ENCODE measurements at regions not wholly inside any gene's neighbourhood (a gene's known extent, or its start where the extent isn't known, plus 50 kb on each side); places are given as distances from the start of the nearest gene placed in this dataset.
"Not testable (repeated sequence)": the region's sequence is repeated elsewhere in the genome, so short reads cannot be mapped to it uniquely, and the experiment has no call there.

DNA sequence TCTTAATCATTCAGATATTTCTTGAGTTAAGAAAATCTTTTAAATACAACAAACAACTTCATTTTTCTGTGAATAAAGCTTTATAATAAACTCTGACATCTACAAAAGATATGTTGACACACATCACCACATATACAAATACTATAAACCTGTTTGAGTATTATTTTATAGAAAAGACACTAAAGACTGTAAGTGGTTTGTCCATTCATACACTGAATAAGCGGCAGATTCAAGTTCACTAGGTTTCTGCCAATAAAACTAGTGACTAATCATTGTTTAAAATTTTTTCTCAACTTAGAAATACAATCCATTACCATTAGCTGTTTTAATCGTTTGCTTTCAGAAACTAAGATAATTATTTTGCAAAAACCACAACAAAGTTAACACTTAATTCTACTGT is 1900.0 kb downstream of the C4orf33 start:
- H3K27me3 Mint-ChIP-seq: no peaks in the 10 kb centered on the region
- CTCF ChIA-PET: no interaction called here
- no peak overlapping the region for H3K27ac Mint-ChIP-seq
- ATAC-seq (ENCODE audit: low read depth) (no peak), DNase-seq (no peak)
- no peaks in the 10 kb centered on the region for H3K36me3 Mint-ChIP-seq (ENCODE audit: low read depth)
- H3K4me3 Mint-ChIP-seq: no peak overlapping the region
- intact Hi-C loops (cut with micrococcal nuclease): no loop called here
- H3K9me3 Mint-ChIP-seq: peaks cover 3% of the 10 kb centered on the region
- no peak for TF ChIP-seq CTCF (IDR thresholded peaks at IDR 0.05)
- H3K4me1 Mint-ChIP-seq: no peaks in the 10 kb centered on the region
- POLR2A ChIA-PET: no interaction called here

DNA sequence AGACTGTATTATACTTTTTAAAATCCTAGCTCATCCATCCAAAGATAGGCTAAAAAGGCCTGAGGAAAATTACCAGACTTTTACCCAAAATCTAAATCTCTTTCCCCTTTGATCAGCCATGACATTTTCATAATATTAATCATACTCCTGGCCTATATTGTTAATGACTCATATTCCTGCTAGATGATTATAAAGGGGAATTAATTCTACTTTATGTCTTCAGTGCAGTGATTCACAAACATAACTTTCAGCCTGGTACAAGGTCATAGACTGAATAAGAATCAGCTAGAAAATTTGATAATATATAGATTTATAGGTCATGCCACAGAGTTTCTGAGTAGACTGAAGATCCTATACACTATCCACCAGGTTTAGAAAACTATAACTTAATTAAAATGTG is 1905.4 kb downstream of the C4orf33 start:
- POLR2A ChIA-PET: no interaction called here
- Mint-ChIP-seq H3K36me3 (ENCODE audit: low read depth) (no peaks in the 10 kb centered on the region), H3K9me3 (no peaks in the 10 kb centered on the region), H3K4me1 (no peaks in the 10 kb centered on the region), H3K27me3 (no peaks in the 10 kb centered on the region), H3K27ac (no peak overlapping the region), H3K4me3 (no peak overlapping the region)
- DNase-seq: no peak
- ATAC-seq (ENCODE audit: low read depth): no peak
- TF ChIP-seq CTCF (IDR thresholded peaks at IDR 0.05): no peak
- CTCF ChIA-PET: no interaction called here
- intact Hi-C loops (cut with micrococcal nuclease): no loop called here

DNA sequence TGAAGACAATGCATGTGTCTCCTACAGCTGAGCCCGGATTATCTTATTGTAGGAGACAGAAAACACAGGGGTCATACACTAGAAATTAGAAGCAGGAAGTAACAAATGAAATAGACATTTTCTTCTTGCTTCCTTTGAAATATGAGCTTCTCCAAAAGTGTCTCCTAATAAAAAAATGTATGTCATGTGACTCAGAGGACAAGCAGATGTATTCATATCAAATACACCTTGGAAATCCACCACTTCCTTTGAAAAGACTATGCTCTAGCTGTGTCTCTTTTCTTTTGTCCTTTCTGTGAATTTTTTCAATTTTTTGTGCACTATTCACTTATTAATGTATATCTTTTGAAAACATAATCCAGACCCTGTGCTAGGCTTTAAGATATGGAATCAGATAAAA is 1906.2 kb downstream of the C4orf33 start:
- Mint-ChIP-seq H3K4me3 (no peak overlapping the region), H3K27me3 (no peaks in the 10 kb centered on the region), H3K4me1 (no peaks in the 10 kb centered on the region), H3K36me3 (ENCODE audit: low read depth) (no peaks in the 10 kb centered on the region), H3K9me3 (no peaks in the 10 kb centered on the region), H3K27ac (no peak overlapping the region)
- POLR2A ChIA-PET: no interaction called here
- DNase-seq (no peak), ATAC-seq (ENCODE audit: low read depth) (no peak)
- TF ChIP-seq CTCF (IDR thresholded peaks at IDR 0.05): no peak
- CTCF ChIA-PET: no interaction called here
- intact Hi-C loops (cut with micrococcal nuclease): no loop called here

- no peak overlapping the region for H3K27ac Mint-ChIP-seq
- no peak for DNase-seq
- POLR2A ChIA-PET: no interaction called here
- no peak for TF ChIP-seq CTCF (IDR thresholded peaks at IDR 0.05)
- H3K4me1 Mint-ChIP-seq: no peaks in the 10 kb centered on the region
- CTCF ChIA-PET: no interaction called here
- H3K27me3 Mint-ChIP-seq: no peaks in the 10 kb centered on the region
- H3K36me3 Mint-ChIP-seq (ENCODE audit: low read depth): no peaks in the 10 kb centered on the region
- intact Hi-C loops (cut with micrococcal nuclease): no loop called here
- no peak for ATAC-seq (ENCODE audit: low read depth)
- no peak overlapping the region for H3K4me3 Mint-ChIP-seq
- H3K9me3 Mint-ChIP-seq: no peaks in the 10 kb centered on the region
Measured at GRCh38 chr4:131006388-131006787, 1910.4 kb downstream of the C4orf33 start.

DNA sequence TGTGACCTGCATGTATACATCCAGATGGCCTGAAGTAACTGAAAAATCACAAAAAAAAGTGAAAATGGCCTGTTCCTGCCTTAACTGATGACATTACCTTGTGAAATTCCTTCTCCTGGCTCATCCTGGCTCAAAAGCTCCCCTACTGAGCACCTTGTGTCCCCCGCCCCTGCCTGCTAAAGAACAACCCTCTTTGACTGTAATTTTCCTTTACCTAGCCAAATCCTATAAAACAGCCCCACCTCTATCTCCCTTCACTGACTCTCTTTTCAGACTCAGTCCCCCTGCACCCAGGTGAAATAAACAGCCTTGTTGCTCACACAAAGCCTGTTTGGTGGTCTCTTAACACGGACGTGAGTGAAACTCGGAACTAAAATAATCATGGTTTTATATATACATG is 1916.0 kb downstream of the C4orf33 start:
- H3K36me3 Mint-ChIP-seq (ENCODE audit: low read depth); H3K4me1 Mint-ChIP-seq; H3K4me3 Mint-ChIP-seq; H3K27me3 Mint-ChIP-seq; intact Hi-C loops (cut with micrococcal nuclease); DNase-seq; H3K9me3 Mint-ChIP-seq; ATAC-seq (ENCODE audit: low read depth); POLR2A ChIA-PET; CTCF ChIA-PET; H3K27ac Mint-ChIP-seq: not testable (repeated sequence)

DNA sequence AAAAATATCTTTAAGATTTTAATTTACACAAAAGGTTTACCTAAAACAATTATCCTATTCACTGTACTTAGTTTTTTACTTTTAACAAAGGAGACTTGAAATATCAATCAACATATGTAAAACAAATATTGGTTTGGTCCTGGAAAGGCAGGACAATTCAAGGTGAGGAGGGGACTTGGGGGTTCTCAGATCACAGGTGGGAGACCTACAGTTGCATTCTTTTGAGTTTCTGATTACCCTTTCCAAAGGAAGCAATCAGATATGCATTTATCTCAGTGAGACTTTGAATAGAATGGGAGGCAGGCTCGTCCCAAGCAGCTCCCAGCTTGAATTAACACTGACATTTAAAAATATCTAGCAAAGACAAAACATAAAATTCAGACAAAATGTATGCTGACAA is 1917.3 kb downstream of the C4orf33 start:
- ChIA-PET CTCF (no interaction called here), POLR2A (no interaction called here)
- H3K27ac Mint-ChIP-seq: no peak overlapping the region
- no peaks in the 10 kb centered on the region for H3K4me1 Mint-ChIP-seq
- DNase-seq (no peak), ATAC-seq (ENCODE audit: low read depth) (no peak)
- intact Hi-C loops (cut with micrococcal nuclease): no loop called here
- H3K9me3 Mint-ChIP-seq: peaks cover 7% of the 10 kb centered on the region
- H3K36me3 Mint-ChIP-seq (ENCODE audit: low read depth): no peaks in the 10 kb centered on the region
- no peaks in the 10 kb centered on the region for H3K27me3 Mint-ChIP-seq
- H3K4me3 Mint-ChIP-seq: no peak overlapping the region
- TF ChIP-seq CTCF (IDR thresholded peaks at IDR 0.05): no peak

Data from activated B cell treated with CpG ODN at 0.5 μM for 24 hours (primary cell).